Heart left ventricle (tissue), 16 donors: ENCODE measurements at regions not wholly inside any gene's neighbourhood (a gene's known extent, or its start where the extent isn't known, plus 50 kb on each side); places are given as distances from the start of the nearest gene placed in this dataset.

Experiments used
- ATAC-seq, 4 donors: fragments of 200-7000 bp; cut with Tn5 transposase; one replicate each; pipeline ENCODE4 v1.9.1; 2020 to 2022; ENCODE audit warnings: moderate library complexity in 4 of 4, mild to moderate bottlenecking in 3 of 4, moderate number of reproducible peaks in 1 of 4
- DNase-seq, 5 donors: peaks; one replicate each; pipeline ENCODE4 v3.0.0-alpha.2; 2020
- H3K27ac ChIP-seq, 12 donors: fragments of 200-600 bp; sonication (generic) in 4 of 12; one replicate each; pipeline versions ENCODE4 v1.5.0 to v1.8.0; 2016 to 2022; ENCODE audit warnings: mild to moderate bottlenecking in 2 of 12
- H3K27me3 ChIP-seq, 9 donors: fragments of 200-600 bp; sonication (generic) in 2 of 9; one replicate each; pipeline versions ENCODE4 v1.5.1 to v1.8.0; 2016 to 2022; ENCODE audit warnings: mild to moderate bottlenecking in 3 of 9
- H3K36me3 ChIP-seq, 9 donors: fragments of 200-600 bp; sonication (generic) in 2 of 9; one replicate each; pipeline versions ENCODE4 v1.5.0 to v1.8.0; 2018 to 2022; ENCODE audit warnings: mild to moderate bottlenecking in 2 of 9
- H3K4me1 ChIP-seq, 12 donors: fragments of 200-600 bp; sonication (generic) in 4 of 12; one replicate each; pipeline versions ENCODE4 v1.5.0 to v1.8.0; 2016 to 2022; ENCODE audit warnings: mild to moderate bottlenecking in 3 of 12
- H3K4me3 ChIP-seq, 12 donors: fragments of 200-600 bp; sonication (generic) in 4 of 12; one replicate each; pipeline versions ENCODE4 v1.5.0 to v1.8.0; 2017 to 2022; ENCODE audit warnings: mild to moderate bottlenecking in 9 of 12, moderate library complexity in 4 of 12
- H3K9me3 ChIP-seq, 12 donors: fragments of 200-600 bp; sonication (generic) in 4 of 12; one replicate each; pipeline versions ENCODE4 v1.5.0 to v1.8.0; 2016 to 2022; ENCODE audit warnings: mild to moderate bottlenecking in 1 of 12
- CTCF ChIP-seq, 12 donors: fragments of 200-600 bp; sonication (generic) in 4 of 12; IDR thresholded peaks; one replicate each; pipeline versions ENCODE4 v1.5.0 to v1.8.0; 2018 to 2022; ENCODE audit warnings: antibody characterized with exemption in 12 of 12, mild to moderate bottlenecking in 5 of 12
- POLR2A ChIP-seq, 2 donors: fragments of 450-650 bp; IDR thresholded peaks; one replicate each; pipeline ENCODE4 v1.6.1; 2017; ENCODE audit warnings: antibody characterized with exemption in 2 of 2, mild to moderate bottlenecking in 2 of 2, moderate library complexity in 2 of 2
- WGBS, 4 donors: extraction: QIAGEN DNeasy Blood & Tissue Kit in 2 of 4; methylation state at CpG; one replicate each; pipeline versions ENCODE4 v1.1.5 to v1.1.7; 2013 to 2018; 5-methylcytosine and 5-hydroxymethylcytosine counted together
- intact Hi-C, 10 donors: fragments of 100-400 bp; cut with DNase I; formaldehyde crosslinking; loops; one replicate each; pipeline versions ENCODE4 v1.11.1 to v1.14.2; 2022
- donor health status: ischemic (EF 13 %, LVEDD 7.1; RV severe dilation, severe dysfunction).
- donor health status: healthy with polysubstance abuse.
- donor health status: DM: no; HTN: yes; CAD: no.
- donor health status: DM: no; HTN: no; CAD: no.
- donor health status: ischemic (EF 25% LVEDD 6.9; RV normal size, moderate dysfunction).
- donor health status: ischemic (EF 25% LVEDD 5.7; RV mildly dilated, moderate dysfunction).
- donor health status: healthy.
- donor health status: DM: yes; HTN: yes; CAD: no.
- donor health status: ischemic (EF 35%, LVEDD 5.7; RV mildly dilated, moderate dysfunction).
- donor health status: nonischemic (EF 11% LVEDD 7.7; RV severe dilation, severe dysfunction).
- donor health status: DM: yes; HTN: yes; CAD: no.
- donor health status: PGD.
- donor health status: ischemic (EF 29% LVEDD 5.4; RV normal size, mild dysfunction).
- donor health status: nonischemic (EF 23%, LVEDD 6.1; RV moderate dilation, normal function).

GRCh38 chr15:98397419-98397818 is 250.9 kb upstream of the IGF1R start:
- Histone ChIP-seq H3K27me3 (peaks cover 0 to 23% (median 0%) of the 10 kb centered on the region in 9 donors), H3K36me3 (no peaks in the 10 kb centered on the region), H3K27ac (no peak overlapping the region), H3K4me3 (no peak overlapping the region), H3K4me1 (no peaks in the 10 kb centered on the region), H3K9me3 (no peaks in the 10 kb centered on the region)
- ATAC-seq: peak in 1 of 4 donors; percentile 59
- no peak for TF ChIP-seq CTCF (IDR thresholded peaks at IDR 0.05)
- TF ChIP-seq POLR2A (IDR thresholded peaks at IDR 0.05): no peak
- DNase-seq: peak in 2 of 5 donors; percentile 47 to 50
- WGBS, 4 donors: 49 to 74% (median 71%) methylated on average over 8 of the region's 8 CpGs
- intact Hi-C loops: no loop called here

GRCh38 chr15:98398056-98398455 is 250.3 kb upstream of the IGF1R start:
- DNase-seq: no peak
- Histone ChIP-seq H3K9me3 (no peaks in the 10 kb centered on the region), H3K4me3 (no peak overlapping the region), H3K27ac (no peak overlapping the region), H3K27me3 (peaks cover 0 to 17% (median 0%) of the 10 kb centered on the region in 9 donors), H3K36me3 (no peaks in the 10 kb centered on the region), H3K4me1 (no peaks in the 10 kb centered on the region)
- no peak for ATAC-seq
- 80 to 91% (median 86%) methylated on average over 4 of the region's 4 CpGs for WGBS, 4 donors
- intact Hi-C loops: no loop called here
- TF ChIP-seq CTCF (IDR thresholded peaks at IDR 0.05) (no peak), POLR2A (IDR thresholded peaks at IDR 0.05) (no peak)

- Histone ChIP-seq H3K9me3 (no peaks in the 10 kb centered on the region), H3K4me1 (no peaks in the 10 kb centered on the region), H3K4me3 (no peak overlapping the region), H3K27me3 (peaks cover 0 to 17% (median 0%) of the 10 kb centered on the region in 9 donors), H3K36me3 (no peaks in the 10 kb centered on the region), H3K27ac (no peak overlapping the region)
- intact Hi-C loops: no loop called here
- ATAC-seq (no peak), DNase-seq (no peak)
- WGBS, 4 donors: 79 to 86% (median 82%) methylated on average over 4 of the region's 4 CpGs
- no peak for TF ChIP-seq CTCF (IDR thresholded peaks at IDR 0.05)
- no peak for TF ChIP-seq POLR2A (IDR thresholded peaks at IDR 0.05)
These were observed 249.5 kb upstream of the IGF1R start for GRCh38 chr15:98398886-98399285.

GRCh38 chr15:98400120-98400519 is 248.2 kb upstream of the IGF1R start:
- Histone ChIP-seq H3K27me3 (peaks cover 0 to 10% (median 0%) of the 10 kb centered on the region in 9 donors), H3K4me1 (no peaks in the 10 kb centered on the region), H3K27ac (no peak overlapping the region), H3K9me3 (no peaks in the 10 kb centered on the region), H3K36me3 (no peaks in the 10 kb centered on the region), H3K4me3 (no peak overlapping the region)
- intact Hi-C loops: no loop called here
- TF ChIP-seq CTCF (IDR thresholded peaks at IDR 0.05): no peak
- TF ChIP-seq POLR2A (IDR thresholded peaks at IDR 0.05): no peak
- no peak for DNase-seq
- ATAC-seq: no peak
- WGBS, 4 donors: 46 to 70% (median 58%) methylated on average over 2 of the region's 2 CpGs
